Natural killer cell (primary cell): ENCODE measurements at regions not wholly inside any gene's neighbourhood (a gene's known extent, or its start where the extent isn't known, plus 50 kb on each side); places are given as distances from the start of the nearest gene placed in this dataset.

Experiments used
- ATAC-seq, 3 donors: fragments of 150-1000 bp in 2 of 3; fragments of 200-7000 bp in 1 of 3; cut with Tn5 transposase; 1 replicate in 1 of 3; 2 replicates in 2 of 3; pipeline ENCODE4 v1.10.0; 2021; ENCODE audit warnings: mild to moderate bottlenecking in 2 of 3, moderate library complexity in 2 of 3
- DNase-seq, 2 donors: peaks; one replicate each; pipeline versions ENCODE4 v3.0.0 to v3.0.0-alpha.2; 2013 to 2021; ENCODE audit warnings: mixed read lengths in 1 of 2
- H3K27ac ChIP-seq: one replicate; pipeline ENCODE4 v1.5.1; 2013; ENCODE audit warnings: mild to moderate bottlenecking, low read length
- H3K27me3 ChIP-seq: one replicate; pipeline ENCODE4 v1.6.1; 2013; ENCODE audit warnings: low read length; ENCODE audit not compliant: control insufficient read depth, insufficient read depth
- H3K36me3 ChIP-seq: one replicate; pipeline ENCODE4 v1.6.1; 2013; ENCODE audit warnings: low read length; ENCODE audit not compliant: control insufficient read depth, insufficient read depth
- H3K4me1 ChIP-seq: one replicate; pipeline ENCODE4 v1.6.1; 2013; ENCODE audit warnings: low read length; ENCODE audit not compliant: control insufficient read depth, insufficient read depth
- H3K4me3 ChIP-seq: one replicate; pipeline ENCODE4 v1.5.1; 2013; ENCODE audit warnings: low read length
- H3K9me3 ChIP-seq: one replicate; pipeline ENCODE4 v1.6.1; 2013; ENCODE audit warnings: low read length; ENCODE audit not compliant: control insufficient read depth, insufficient read depth
- H3K27ac Mint-ChIP-seq, 2 donors: one replicate each; pipeline ENCODE4 v1.8.0; 2022; ENCODE audit warnings: mild to moderate bottlenecking in 2 of 2, mixed read lengths in 2 of 2, moderate library complexity in 1 of 2
- H3K27me3 Mint-ChIP-seq, 2 donors: one replicate each; pipeline ENCODE4 v1.8.0; 2022; ENCODE audit warnings: low read depth in 2 of 2, mixed read lengths in 2 of 2
- H3K36me3 Mint-ChIP-seq: one replicate; pipeline ENCODE4 v1.8.0; 2022; ENCODE audit warnings: mixed read lengths
- H3K4me1 Mint-ChIP-seq, 2 donors: one replicate each; pipeline ENCODE4 v1.8.0; 2022; ENCODE audit warnings: mixed read lengths in 2 of 2
- H3K4me3 Mint-ChIP-seq: one replicate; pipeline ENCODE4 v1.8.0; 2022; ENCODE audit warnings: mild to moderate bottlenecking, moderate library complexity, mixed read lengths
- H3K9me3 Mint-ChIP-seq, 2 donors: one replicate each; pipeline ENCODE4 v1.8.0; 2022; ENCODE audit warnings: mixed read lengths in 2 of 2
- WGBS: methylation state at CpG from one replicate; pipeline ENCODE4 v1.1.7; 2013; ENCODE audit warnings: missing lambda C conversion rate; ENCODE audit not compliant: insufficient coverage; 5-methylcytosine and 5-hydroxymethylcytosine counted together
- intact Hi-C: fragments of 100-400 bp; cut with micrococcal nuclease; formaldehyde crosslinking; loops from one replicate; pipeline ENCODE4 v1.14.2; 2022
- TF ChIP-seq, protein P1 (sequence below): fragments of 200-600 bp; IDR thresholded peaks from one replicate; pipeline ENCODE4 v1.8.0; 2022; ENCODE audit warnings: antibody characterized with exemption

GRCh38 chr13:103255587-103256301 is 189.5 kb upstream of the SLC10A2 start:
- Histone ChIP-seq H3K4me3 (no peak overlapping the region), H3K27ac (no peak overlapping the region), H3K4me1 (no peaks in the 10 kb centered on the region), H3K36me3 (no peaks in the 10 kb centered on the region), H3K27me3 (no peaks in the 10 kb centered on the region), H3K9me3 (no peaks in the 10 kb centered on the region)
- Mint-ChIP-seq H3K36me3 (no peaks in the 10 kb centered on the region), H3K27me3 (no peaks in the 10 kb centered on the region), H3K4me3 (no peak overlapping the region), H3K27ac (no peak overlapping the region), H3K9me3 (peaks cover 7 to 12% of the 10 kb centered on the region in 2 donors), H3K4me1 (no peaks in the 10 kb centered on the region)
- 83% methylated on average over 4 of the region's 4 CpGs for WGBS
- intact Hi-C loops: no loop called here
- TF ChIP-seq, protein P1, sequence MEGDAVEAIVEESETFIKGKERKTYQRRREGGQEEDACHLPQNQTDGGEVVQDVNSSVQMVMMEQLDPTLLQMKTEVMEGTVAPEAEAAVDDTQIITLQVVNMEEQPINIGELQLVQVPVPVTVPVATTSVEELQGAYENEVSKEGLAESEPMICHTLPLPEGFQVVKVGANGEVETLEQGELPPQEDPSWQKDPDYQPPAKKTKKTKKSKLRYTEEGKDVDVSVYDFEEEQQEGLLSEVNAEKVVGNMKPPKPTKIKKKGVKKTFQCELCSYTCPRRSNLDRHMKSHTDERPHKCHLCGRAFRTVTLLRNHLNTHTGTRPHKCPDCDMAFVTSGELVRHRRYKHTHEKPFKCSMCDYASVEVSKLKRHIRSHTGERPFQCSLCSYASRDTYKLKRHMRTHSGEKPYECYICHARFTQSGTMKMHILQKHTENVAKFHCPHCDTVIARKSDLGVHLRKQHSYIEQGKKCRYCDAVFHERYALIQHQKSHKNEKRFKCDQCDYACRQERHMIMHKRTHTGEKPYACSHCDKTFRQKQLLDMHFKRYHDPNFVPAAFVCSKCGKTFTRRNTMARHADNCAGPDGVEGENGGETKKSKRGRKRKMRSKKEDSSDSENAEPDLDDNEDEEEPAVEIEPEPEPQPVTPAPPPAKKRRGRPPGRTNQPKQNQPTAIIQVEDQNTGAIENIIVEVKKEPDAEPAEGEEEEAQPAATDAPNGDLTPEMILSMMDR: no peak
- DNase-seq (no peak), ATAC-seq (no peak)

DNA sequence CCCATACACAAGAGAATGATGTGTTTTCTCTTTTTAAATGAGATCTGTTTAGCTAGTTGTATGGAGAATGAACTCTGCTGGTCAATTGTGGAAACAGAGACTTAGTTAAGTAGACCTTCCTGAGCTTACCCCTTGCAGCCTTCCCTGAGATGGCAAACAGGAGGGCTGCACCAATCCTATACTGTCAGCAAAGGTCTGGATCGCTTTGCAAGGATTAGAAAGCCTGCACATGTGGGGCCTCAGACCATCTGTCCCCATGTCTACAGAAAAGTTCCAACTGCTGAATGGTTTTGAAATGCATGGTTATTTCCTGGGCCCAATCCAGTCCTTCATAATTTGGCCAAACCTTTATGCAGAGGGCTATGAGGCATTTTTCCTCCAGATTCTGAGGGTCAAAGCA is 183.9 kb upstream of the SLC10A2 start:
- Mint-ChIP-seq H3K36me3 (no peaks in the 10 kb centered on the region), H3K27ac (no peak overlapping the region), H3K4me3 (no peak overlapping the region), H3K27me3 (no peaks in the 10 kb centered on the region), H3K4me1 (no peaks in the 10 kb centered on the region), H3K9me3 (peaks cover 7 to 11% of the 10 kb centered on the region in 2 donors)
- TF ChIP-seq, protein P1: no peak
- ATAC-seq: no peak
- DNase-seq: no peak
- H3K27me3 ChIP-seq: no peaks in the 10 kb centered on the region
- H3K36me3 ChIP-seq: no peaks in the 10 kb centered on the region
- 92% methylated on average over 1 of the region's 1 CpG for WGBS
- no peaks in the 10 kb centered on the region for H3K9me3 ChIP-seq
- intact Hi-C loops: no loop called here
- H3K4me3 ChIP-seq: no peak overlapping the region
- no peak overlapping the region for H3K27ac ChIP-seq
- H3K4me1 ChIP-seq: no peaks in the 10 kb centered on the region

- Histone ChIP-seq H3K4me3 (no peak overlapping the region), H3K9me3 (no peaks in the 10 kb centered on the region), H3K27ac (no peak overlapping the region), H3K36me3 (no peaks in the 10 kb centered on the region), H3K27me3 (no peaks in the 10 kb centered on the region), H3K4me1 (no peaks in the 10 kb centered on the region)
- TF ChIP-seq, protein P1: no peak
- Mint-ChIP-seq H3K9me3 (peaks cover 4 to 10% of the 10 kb centered on the region in 2 donors), H3K36me3 (no peaks in the 10 kb centered on the region), H3K4me3 (no peak overlapping the region), H3K4me1 (no peaks in the 10 kb centered on the region), H3K27ac (no peak overlapping the region), H3K27me3 (no peaks in the 10 kb centered on the region)
- ATAC-seq: no peak
- intact Hi-C loops: no loop called here
- DNase-seq: no peak
- WGBS: 90% methylated on average over 8 of the region's 8 CpGs
Observed at GRCh38 chr13:103246581-103247200, 180.5 kb upstream of the SLC10A2 start.
